HUDEP-2 (cell line): ENCODE measurements at regions not wholly inside any gene's neighbourhood (a gene's known extent, or its start where the extent isn't known, plus 50 kb on each side); places are given as distances from the start of the nearest gene placed in this dataset.
"Not testable (repeated sequence)": the region's sequence is repeated elsewhere in the genome, so short reads cannot be mapped to it uniquely, and the experiment has no call there.

ENCODE experiments used
- DNase-seq, 76 experiments: peaks; one replicate each; lab custom pipeline; 2025; ENCODE audit not compliant: unreplicated experiment in 76 of 76; lab: John Stamatoyannopoulos, UW

DNA sequence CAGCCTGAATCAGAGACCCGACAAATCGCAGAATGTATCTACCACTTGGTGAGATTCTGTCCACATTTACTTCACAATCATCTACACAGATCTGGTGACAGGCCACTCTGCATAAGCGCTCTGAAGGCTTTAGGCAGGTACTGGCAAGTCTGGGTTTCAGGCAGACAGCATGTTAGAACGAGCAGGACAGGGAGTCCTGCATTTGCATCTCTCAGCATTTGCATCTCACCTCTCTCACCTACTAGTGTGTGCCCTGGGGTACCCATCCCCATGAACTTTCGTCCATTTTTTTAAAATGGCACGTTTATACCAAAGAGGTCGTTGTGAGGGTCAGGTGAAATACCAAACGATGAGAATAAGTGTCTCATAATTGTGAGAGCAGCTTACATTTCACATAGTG lies 108.2 kb downstream of the SPATA31A1 start:
- DNase-seq: not testable (repeated sequence)

GRCh38 chr9:39464122-39464777 lies 108.8 kb downstream of the SPATA31A1 start:
- peak in 72 of 76 experiments; percentile 2 to 79 (median 58) for DNase-seq

GRCh38 chr9:39474499-39474898 lies 119.0 kb downstream of the SPATA31A1 start:
- DNase-seq: not testable (repeated sequence)

DNA sequence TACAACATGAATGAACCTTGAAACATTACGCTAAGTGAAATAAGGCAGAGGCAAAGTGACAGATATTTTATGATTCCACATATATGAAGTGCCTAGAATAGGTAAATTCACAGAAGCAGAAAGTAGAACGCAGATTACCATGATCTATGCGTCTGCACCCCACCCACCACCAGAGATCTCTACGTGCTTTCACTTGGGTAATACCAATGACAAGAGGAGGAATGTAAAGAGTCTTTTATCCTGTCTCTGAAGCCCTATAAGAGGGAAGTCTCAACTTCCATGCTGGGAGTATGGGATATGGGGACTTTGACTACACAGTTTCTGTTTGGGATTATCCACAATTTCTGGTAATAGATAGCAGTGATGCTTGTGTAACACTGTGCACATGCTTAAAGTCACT lies 127.6 kb downstream of the SPATA31A1 start:
- DNase-seq: not testable (repeated sequence)

- not testable (repeated sequence) for DNase-seq
Observed at GRCh38 chr9:39483880-39484279, 128.4 kb downstream of the SPATA31A1 start.

- DNase-seq: not testable (repeated sequence)
Observed at GRCh38 chr9:39484292-39484691, 128.8 kb downstream of the SPATA31A1 start.

- not testable (repeated sequence) for DNase-seq
Observed at GRCh38 chr9:39487477-39487876, 132.0 kb downstream of the SPATA31A1 start.

GRCh38 chr9:39496248-39496647 lies 140.8 kb downstream of the SPATA31A1 start:
- DNase-seq: not testable (repeated sequence)

DNA sequence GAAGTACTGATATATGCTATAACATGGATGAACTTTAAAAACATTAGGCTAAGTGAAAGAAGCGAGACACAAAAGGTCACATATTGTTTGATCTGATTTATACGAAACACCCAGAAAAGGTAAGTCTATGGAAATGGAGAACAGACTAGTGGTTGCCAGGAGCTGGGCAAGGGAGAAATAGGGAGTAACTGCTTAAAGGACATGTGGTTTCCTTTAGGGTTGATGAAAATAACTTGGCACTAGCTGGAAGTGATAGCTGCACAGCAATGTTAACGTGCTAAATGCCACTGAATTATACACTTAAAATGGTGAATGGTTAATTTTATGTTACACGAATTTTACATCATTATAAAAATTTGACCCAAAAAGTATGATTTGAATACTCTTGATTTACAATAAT lies 147.7 kb downstream of the SPATA31A1 start:
- not testable (repeated sequence) for DNase-seq

DNA sequence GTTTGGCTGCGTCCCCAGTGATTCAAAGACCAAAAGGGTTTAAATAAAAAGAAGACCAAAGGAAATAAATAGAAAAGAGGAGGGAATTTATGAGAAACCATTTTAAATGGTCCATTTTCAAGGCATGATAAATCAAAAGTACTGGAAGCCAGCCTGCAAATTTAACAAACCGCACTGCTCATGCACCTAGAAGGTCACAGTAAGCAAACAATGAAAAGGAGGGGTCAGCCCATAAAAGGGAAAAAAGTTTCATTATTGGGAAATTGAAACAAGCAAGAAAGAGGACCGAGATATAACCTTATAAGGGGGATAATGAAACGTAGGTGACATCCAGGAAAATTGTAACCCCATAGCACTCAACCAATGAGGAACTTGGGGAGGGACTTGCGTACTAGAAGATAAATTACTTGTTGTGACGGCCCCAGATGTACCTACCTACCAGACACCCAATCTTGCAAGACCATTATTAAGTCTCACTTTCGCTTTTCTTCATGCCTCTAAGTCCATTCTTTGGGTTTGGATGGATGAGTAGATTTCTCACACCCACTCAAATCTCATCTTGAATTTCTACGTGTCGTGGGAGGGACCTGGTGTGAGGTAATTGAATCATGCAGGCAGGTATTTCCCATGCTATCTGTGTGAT lies 172.0 kb downstream of the SPATA31A1 start:
- DNase-seq: not testable (repeated sequence)

- not testable (repeated sequence) for DNase-seq
Observed at GRCh38 chr9:39532597-39532996, 177.1 kb downstream of the SPATA31A1 start.

- DNase-seq: not testable (repeated sequence)
Observed at GRCh38 chr9:39533001-39533762, 177.7 kb downstream of the SPATA31A1 start.

GRCh38 chr9:39533763-39534548 lies 178.5 kb downstream of the SPATA31A1 start:
- not testable (repeated sequence) for DNase-seq

- DNase-seq: not testable (repeated sequence)
Observed at GRCh38 chr9:39534897-39535296, 179.4 kb downstream of the SPATA31A1 start.

DNA sequence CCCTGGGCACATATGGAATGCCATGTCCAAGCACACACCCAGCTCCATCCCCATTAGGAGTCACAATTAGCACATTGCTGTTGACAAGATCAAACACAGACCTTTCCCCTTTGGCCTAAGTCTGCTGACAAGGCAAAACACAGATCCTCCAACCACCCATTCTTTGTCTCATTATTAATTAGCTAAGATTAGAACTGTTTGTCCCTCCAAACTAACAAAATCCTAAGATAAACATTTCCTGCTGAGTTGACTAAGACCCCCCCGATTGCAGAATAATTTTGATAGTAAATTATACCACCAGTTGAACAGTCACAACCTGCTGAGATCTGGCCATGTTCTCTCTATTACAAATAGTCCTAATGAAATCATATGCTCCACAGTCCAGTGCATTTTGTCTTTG lies 186.7 kb downstream of the SPATA31A1 start:
- not testable (repeated sequence) for DNase-seq

- not testable (repeated sequence) for DNase-seq
Observed at GRCh38 chr9:39545079-39545478, 189.6 kb downstream of the SPATA31A1 start.

- DNase-seq: not testable (repeated sequence)
Observed at GRCh38 chr9:39550573-39550972, 195.1 kb downstream of the SPATA31A1 start.

GRCh38 chr9:39551544-39551943 lies 196.1 kb downstream of the SPATA31A1 start:
- DNase-seq: not testable (repeated sequence)

DNA sequence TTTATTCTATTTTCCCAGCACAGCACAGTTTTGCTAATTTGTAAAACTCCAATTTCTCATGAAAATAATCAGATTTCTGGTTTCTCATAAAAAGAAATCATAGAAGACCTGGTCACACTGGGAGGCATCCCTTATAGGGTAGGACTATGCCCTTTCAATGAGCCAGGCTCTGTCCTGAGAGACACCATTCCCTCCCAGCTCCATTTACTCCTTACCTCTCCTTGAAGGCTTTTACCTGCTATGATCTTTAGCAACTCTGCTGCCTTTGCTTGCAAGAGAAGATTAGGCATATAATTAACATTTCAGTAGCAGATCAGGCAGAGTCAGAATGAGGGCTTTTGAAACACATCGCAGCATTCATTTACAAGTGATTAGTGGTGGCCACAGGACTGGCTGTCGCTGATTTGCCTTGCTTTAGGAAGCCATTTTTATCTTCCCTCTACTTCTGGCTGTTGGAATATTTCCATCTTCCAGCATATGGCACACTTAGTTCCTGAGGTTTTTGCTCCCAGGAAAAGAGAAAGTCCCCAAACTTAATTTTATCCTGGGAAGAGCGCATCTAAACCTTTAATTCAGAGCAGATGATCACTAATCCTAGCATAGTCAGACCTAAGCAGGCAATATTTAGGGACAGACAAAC lies 196.9 kb downstream of the SPATA31A1 start:
- not testable (repeated sequence) for DNase-seq

DNA sequence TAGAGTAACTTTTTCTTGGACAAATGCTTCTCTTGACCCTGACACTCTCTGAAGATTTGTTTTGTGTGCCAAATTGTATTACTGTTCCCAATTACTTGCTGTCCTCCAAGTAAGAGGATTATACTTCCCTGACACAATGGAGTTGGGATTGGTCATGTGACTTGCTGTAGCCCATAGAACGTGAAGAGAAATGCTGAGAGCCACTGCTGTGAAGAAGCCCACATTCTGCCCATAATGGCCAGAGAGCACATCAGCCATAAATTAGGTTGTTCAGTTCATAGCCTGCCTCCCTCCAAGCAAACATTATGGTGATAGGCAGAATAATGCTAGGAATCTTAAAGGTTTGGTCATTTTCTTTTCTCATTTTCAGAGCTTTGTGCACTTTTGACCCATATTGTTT lies 198.9 kb downstream of the SPATA31A1 start:
- not testable (repeated sequence) for DNase-seq
